ENCODE measurements at regions not wholly inside any gene's neighbourhood (a gene's known extent, or its start where the extent isn't known, plus 50 kb on each side); places are given as distances from the start of the nearest gene placed in this dataset.

DNA sequence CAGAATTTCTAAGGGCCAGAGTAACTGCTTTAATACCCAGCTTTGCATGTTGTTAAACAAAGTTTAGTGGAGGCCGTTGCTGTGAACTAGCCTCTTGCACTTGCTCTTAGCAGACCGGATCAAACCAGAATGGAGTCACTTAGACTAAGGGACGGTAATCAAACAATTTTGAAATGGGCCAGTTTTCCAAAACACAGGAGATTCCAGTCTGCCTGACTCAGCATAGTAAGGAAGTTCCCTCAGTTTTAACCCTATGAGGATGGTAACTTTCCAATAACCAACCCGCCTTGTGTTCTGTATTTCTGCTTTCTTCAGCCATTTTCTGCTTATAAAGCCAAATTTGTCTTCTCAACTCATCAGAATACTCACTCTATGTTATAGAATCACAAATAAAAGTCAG is 77.2 kb upstream of the WDR72 start:
- peaks cover under 1% of the 10 kb centered on the region for H3K4me1 ChIP-seq
- H3K27me3 ChIP-seq: no peaks in the 10 kb centered on the region
- no peak overlapping the region for H3K9ac ChIP-seq (ENCODE audit: low read depth in 2 of 2, low read length in 2 of 2)
- intact Hi-C loops (cut with DNase I): no loop called here
- H3K9me3 ChIP-seq: no peaks in the 10 kb centered on the region
- H3K4me3 ChIP-seq: no peak overlapping the region
- TF ChIP-seq, protein P1, sequence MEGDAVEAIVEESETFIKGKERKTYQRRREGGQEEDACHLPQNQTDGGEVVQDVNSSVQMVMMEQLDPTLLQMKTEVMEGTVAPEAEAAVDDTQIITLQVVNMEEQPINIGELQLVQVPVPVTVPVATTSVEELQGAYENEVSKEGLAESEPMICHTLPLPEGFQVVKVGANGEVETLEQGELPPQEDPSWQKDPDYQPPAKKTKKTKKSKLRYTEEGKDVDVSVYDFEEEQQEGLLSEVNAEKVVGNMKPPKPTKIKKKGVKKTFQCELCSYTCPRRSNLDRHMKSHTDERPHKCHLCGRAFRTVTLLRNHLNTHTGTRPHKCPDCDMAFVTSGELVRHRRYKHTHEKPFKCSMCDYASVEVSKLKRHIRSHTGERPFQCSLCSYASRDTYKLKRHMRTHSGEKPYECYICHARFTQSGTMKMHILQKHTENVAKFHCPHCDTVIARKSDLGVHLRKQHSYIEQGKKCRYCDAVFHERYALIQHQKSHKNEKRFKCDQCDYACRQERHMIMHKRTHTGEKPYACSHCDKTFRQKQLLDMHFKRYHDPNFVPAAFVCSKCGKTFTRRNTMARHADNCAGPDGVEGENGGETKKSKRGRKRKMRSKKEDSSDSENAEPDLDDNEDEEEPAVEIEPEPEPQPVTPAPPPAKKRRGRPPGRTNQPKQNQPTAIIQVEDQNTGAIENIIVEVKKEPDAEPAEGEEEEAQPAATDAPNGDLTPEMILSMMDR (IDR thresholded peaks at IDR 0.05): no peak
- no peak for DNase-seq
- no peaks in the 10 kb centered on the region for H3K36me3 ChIP-seq
- no peak overlapping the region for H3K27ac ChIP-seq

DNA sequence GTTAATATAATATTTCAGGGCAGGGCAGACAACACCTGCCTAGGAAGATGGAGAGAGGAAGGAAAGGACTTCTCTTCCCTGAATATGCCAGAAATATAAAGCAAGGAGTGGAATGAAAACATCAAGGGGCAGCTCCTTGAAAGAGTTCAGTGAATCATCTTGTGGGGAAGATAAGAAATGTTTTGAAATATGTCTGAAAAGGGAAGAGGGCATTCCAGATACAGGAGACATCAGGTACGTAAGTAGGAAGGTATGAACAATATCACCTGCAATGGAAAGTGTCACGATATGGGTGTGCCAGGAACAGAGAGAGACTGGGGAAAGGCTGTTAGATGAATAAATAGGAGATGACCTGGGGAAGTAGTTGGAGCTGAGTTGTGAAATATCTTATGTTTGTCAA is 75.8 kb upstream of the WDR72 start:
- Histone ChIP-seq H3K4me3 (no peak overlapping the region), H3K36me3 (no peaks in the 10 kb centered on the region), H3K27ac (no peak overlapping the region), H3K9ac (ENCODE audit: low read depth in 2 of 2, low read length in 2 of 2) (no peak overlapping the region), H3K27me3 (no peaks in the 10 kb centered on the region), H3K9me3 (no peaks in the 10 kb centered on the region), H3K4me1 (peaks cover 3% of the 10 kb centered on the region)
- TF ChIP-seq, protein P1 (IDR thresholded peaks at IDR 0.05): no peak
- intact Hi-C loops (cut with DNase I): no loop called here
- DNase-seq: no peak

- Histone ChIP-seq H3K36me3 (no peaks in the 10 kb centered on the region), H3K9me3 (no peaks in the 10 kb centered on the region), H3K4me1 (peaks cover 3% of the 10 kb centered on the region), H3K27me3 (no peaks in the 10 kb centered on the region), H3K27ac (no peak overlapping the region), H3K9ac (ENCODE audit: low read depth in 2 of 2, low read length in 2 of 2) (no peak overlapping the region), H3K4me3 (no peak overlapping the region)
- TF ChIP-seq, protein P1 (IDR thresholded peaks at IDR 0.05): no peak
- no peak for DNase-seq
- intact Hi-C loops (cut with DNase I): no loop called here
These were observed 74.8 kb upstream of the WDR72 start for GRCh38 chr15:53834214-53834613.

DNA sequence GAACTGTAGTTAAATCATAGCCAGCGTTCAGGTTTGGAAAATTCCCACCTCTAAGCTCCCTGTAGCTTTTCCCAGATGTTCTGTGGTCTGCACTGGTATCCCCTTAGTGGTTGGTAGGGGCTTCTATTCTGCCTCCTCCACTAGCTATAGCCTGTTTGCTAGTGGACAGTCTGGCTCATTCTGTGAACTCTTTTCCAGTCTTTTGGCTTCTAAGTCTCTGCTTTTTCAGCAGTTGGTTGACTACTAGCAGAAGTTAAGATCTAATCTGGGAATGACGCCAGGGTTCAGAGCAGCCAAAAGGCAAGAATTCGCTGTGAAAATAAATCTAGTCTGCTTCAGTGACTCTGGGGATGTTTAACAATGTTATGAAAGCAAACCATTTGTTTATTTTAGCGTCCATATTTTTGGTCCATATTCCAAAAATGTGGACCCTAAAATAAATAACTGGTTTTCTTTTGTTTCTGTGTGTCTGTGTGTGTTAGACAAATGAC is 73.7 kb upstream of the WDR72 start:
- Histone ChIP-seq H3K4me1 (peaks cover 3% of the 10 kb centered on the region), H3K27ac (peak overlapping the region; percentile 29), H3K27me3 (no peaks in the 10 kb centered on the region), H3K9ac (ENCODE audit: low read depth in 2 of 2, low read length in 2 of 2) (no peak overlapping the region), H3K4me3 (no peak overlapping the region), H3K9me3 (no peaks in the 10 kb centered on the region), H3K36me3 (no peaks in the 10 kb centered on the region)
- peak; percentile 50 for DNase-seq
- intact Hi-C loops (cut with DNase I): no loop called here
- TF ChIP-seq, protein P1 (IDR thresholded peaks at IDR 0.05): no peak

DNA sequence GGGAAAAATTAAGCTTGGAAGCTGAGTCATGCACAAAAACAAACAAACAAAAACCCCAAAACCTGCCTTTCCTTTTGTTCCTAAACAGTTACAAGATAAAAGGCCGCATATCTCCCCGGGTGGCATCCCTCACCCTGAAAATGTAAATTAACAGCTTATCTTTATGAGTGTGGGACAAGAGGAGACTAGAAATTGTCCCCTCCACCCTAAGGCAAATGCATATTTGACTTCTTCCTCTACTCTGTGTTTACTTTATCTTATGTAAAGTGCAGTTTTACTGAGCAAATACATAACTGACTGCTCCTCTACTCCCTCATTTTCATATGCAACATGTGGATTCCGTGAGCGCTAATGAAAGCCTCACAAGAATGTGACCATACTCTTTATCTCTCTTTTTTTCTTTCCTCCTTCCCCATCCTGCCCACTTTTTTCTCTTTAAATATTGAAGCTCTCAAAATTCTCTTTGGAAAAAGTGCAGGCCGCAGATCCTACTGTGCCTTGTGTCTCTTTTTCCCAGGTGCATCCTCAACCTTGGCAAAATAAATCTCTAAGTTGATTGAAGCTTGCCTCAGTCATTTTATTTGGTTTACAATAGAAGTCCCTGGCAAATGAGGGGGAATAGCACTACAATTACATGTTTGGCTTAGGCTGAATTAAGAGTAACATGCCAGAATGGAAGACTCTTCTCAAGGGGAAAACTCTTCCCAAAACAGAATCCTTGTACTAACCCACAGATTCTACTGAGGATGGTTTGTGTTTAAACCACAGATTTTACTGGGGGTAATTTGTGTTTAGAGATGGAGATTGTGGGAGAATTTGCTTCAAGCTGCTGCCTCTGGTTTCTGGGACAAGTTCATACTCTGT is 72.7 kb upstream of the WDR72 start:
- TF ChIP-seq, protein P1 (IDR thresholded peaks at IDR 0.05): no peak
- H3K9me3 ChIP-seq: no peaks in the 10 kb centered on the region
- H3K4me1 ChIP-seq: peaks cover 3% of the 10 kb centered on the region
- H3K36me3 ChIP-seq: no peaks in the 10 kb centered on the region
- H3K27ac ChIP-seq: peak overlapping the region; percentile 29
- intact Hi-C loops (cut with DNase I): no loop called here
- no peaks in the 10 kb centered on the region for H3K27me3 ChIP-seq
- DNase-seq: peak; percentile 49
- no peak overlapping the region for H3K9ac ChIP-seq (ENCODE audit: low read depth in 2 of 2, low read length in 2 of 2)
- no peak overlapping the region for H3K4me3 ChIP-seq

Data from colonic mucosa (tissue), 4 donors.